AG09319 (cell line): ENCODE measurements at regions not wholly inside any gene's neighbourhood (a gene's known extent, or its start where the extent isn't known, plus 50 kb on each side); places are given as distances from the start of the nearest gene placed in this dataset.

ENCODE experiments used
- DNase-seq: peaks from one replicate; pipeline ENCODE4 v3.0.0-alpha.2; 2010; ENCODE audit warnings: low read depth; ENCODE audit errors: extremely low read depth
- CTCF ChIP-seq: IDR thresholded peaks from 2 replicates; pipeline ENCODE4 v1.5.1; 2011; ENCODE audit warnings: low read depth, mild to moderate bottlenecking, inconsistent platforms, low read length, moderate library complexity

- no peak for DNase-seq
- TF ChIP-seq CTCF = no peak
These were observed 1145.3 kb downstream of the EFNA5 start for GRCh38 chr5:106525438-106525837.

GRCh38 chr5:106523852-106524251 lies 1146.9 kb downstream of the EFNA5 start:
- no peak for DNase-seq
- no peak for TF ChIP-seq CTCF

- DNase-seq = no peak
- no peak for TF ChIP-seq CTCF
These were observed 1148.4 kb downstream of the EFNA5 start for GRCh38 chr5:106522296-106522695.

GRCh38 chr5:106521701-106522100 lies 1149.0 kb downstream of the EFNA5 start:
- no peak for DNase-seq
- TF ChIP-seq CTCF = no peak

- no peak for TF ChIP-seq CTCF
- no peak for DNase-seq
These were observed 1160.4 kb downstream of the EFNA5 start for GRCh38 chr5:106510321-106510720.

- no peak for TF ChIP-seq CTCF
- DNase-seq = no peak
These were observed 1161.8 kb downstream of the EFNA5 start for GRCh38 chr5:106508894-106509293.

- no peak for DNase-seq
- TF ChIP-seq CTCF = no peak
These were observed 1176.8 kb downstream of the EFNA5 start for GRCh38 chr5:106493910-106494309.
